Mesendoderm (in vitro differentiated cells): ENCODE measurements at regions not wholly inside any gene's neighbourhood (a gene's known extent, or its start where the extent isn't known, plus 50 kb on each side); places are given as distances from the start of the nearest gene placed in this dataset.
"Not testable (repeated sequence)": the region's sequence is repeated elsewhere in the genome, so short reads cannot be mapped to it uniquely, and the experiment has no call there.

ENCODE experiments used
- DNase-seq: peaks from one replicate; pipeline ENCODE4 v3.0.0; 2013
- H2AK5ac ChIP-seq: 2 replicates; pipeline ENCODE4 v1.6.1; 2013; ENCODE audit warnings: low read length, inconsistent platforms
- H2BK120ac ChIP-seq: 2 replicates; pipeline ENCODE4 v1.6.1; 2013; ENCODE audit warnings: low read depth, mild to moderate bottlenecking, low read length, moderate library complexity, mixed read lengths
- H2BK15ac ChIP-seq: replicated peaks from 2 replicates; pipeline ENCODE4 v1.6.1; 2013; ENCODE audit warnings: low read depth, mild to moderate bottlenecking, moderate library complexity
- H2BK5ac ChIP-seq: 2 replicates; pipeline ENCODE4 v1.6.1; 2013; ENCODE audit warnings: low read length, inconsistent platforms
- H3K18ac ChIP-seq: 2 replicates; pipeline ENCODE4 v1.6.1; 2013; ENCODE audit warnings: mild to moderate bottlenecking, low read length, mixed read lengths
- H3K23ac ChIP-seq: one replicate; pipeline ENCODE4 v1.6.1; 2013; ENCODE audit warnings: low read length
- H3K27ac ChIP-seq: 2 replicates; pipeline ENCODE4 v1.5.1; 2013; ENCODE audit warnings: low read depth, mild to moderate bottlenecking, inconsistent platforms, low read length, moderate library complexity
- H3K27me3 ChIP-seq: 2 replicates; pipeline ENCODE4 v1.6.1; 2013; ENCODE audit warnings: low read length, control low read depth, mild to moderate bottlenecking, inconsistent platforms; ENCODE audit not compliant: insufficient read depth, poor library complexity
- H3K36me3 ChIP-seq: 2 replicates; pipeline ENCODE4 v1.6.1; 2013; ENCODE audit warnings: low read length, inconsistent platforms; ENCODE audit not compliant: control insufficient read depth, insufficient read depth
- H3K4ac ChIP-seq: one replicate; pipeline ENCODE4 v1.6.1; 2013; ENCODE audit warnings: low read depth, mild to moderate bottlenecking, low read length, moderate library complexity
- H3K4me1 ChIP-seq: 2 replicates; pipeline ENCODE4 v1.6.1; 2013; ENCODE audit warnings: low read depth, low read length, inconsistent platforms; ENCODE audit not compliant: control insufficient read depth
- H3K4me2 ChIP-seq: 2 replicates; pipeline ENCODE4 v1.6.1; 2013; ENCODE audit warnings: low read length
- H3K4me3 ChIP-seq: 2 replicates; pipeline ENCODE4 v1.5.1; 2013; ENCODE audit warnings: mild to moderate bottlenecking, low read length
- H3K56ac ChIP-seq: one replicate; pipeline ENCODE4 v1.6.1; 2013; ENCODE audit warnings: low read length
- H3K79me1 ChIP-seq: 2 replicates; pipeline ENCODE4 v1.6.1; 2013; ENCODE audit warnings: low read length, inconsistent platforms
- H3K79me2 ChIP-seq: 2 replicates; pipeline ENCODE4 v1.6.1; 2013; ENCODE audit warnings: mild to moderate bottlenecking, low read length; ENCODE audit not compliant: control insufficient read depth, insufficient read depth
- H3K9ac ChIP-seq: 2 replicates; pipeline ENCODE4 v1.6.1; 2013; ENCODE audit warnings: low read length, inconsistent platforms
- H4K5ac ChIP-seq: one replicate; pipeline ENCODE4 v1.6.1; 2013; ENCODE audit warnings: low read length
- H4K8ac ChIP-seq: one replicate; pipeline ENCODE4 v1.6.1; 2013; ENCODE audit warnings: low read depth, mild to moderate bottlenecking, control low read depth, low read length, moderate library complexity
- WGBS: extraction: QIAGEN DNeasy Blood & Tissue Kit; methylation state at CpG from one replicate; pipeline ENCODE4 v1.1.7; 2013; ENCODE audit warnings: low lambda C conversion rate, missing lambda C conversion rate; ENCODE audit not compliant: insufficient coverage; ENCODE audit errors: extremely low coverage; 5-methylcytosine and 5-hydroxymethylcytosine counted together

DNA sequence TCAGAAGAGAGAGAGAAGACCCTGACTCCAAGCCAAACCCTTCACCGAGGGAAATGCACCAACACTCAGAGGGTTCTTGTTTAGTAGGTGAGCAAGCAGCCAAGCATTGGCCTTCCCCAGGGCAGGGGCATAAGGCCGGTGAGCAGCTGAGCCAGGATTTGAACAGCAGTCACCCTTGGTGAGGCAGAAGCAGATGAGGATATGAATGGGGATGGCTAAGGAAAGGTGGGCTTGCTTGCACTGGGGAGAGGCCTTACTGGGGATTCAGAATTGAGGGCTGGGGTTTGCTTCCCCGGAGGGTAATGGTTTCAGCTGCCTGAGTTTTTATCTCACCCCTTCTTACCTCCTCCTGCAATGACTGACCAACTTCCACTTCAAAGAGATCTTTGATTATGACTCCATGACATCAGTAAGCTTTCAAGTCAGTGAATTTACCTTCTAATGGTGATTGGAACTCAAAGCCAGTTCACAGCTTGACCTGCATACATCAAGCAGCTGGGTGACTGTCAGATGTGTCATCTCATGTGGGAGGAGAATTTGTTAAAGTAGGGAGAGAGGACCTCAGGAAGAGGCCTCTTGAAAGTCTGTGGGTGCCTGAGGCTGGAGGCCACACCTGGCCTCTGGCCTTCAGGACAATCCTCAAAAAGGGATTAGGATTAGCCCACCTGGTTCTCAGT, 114.5 kb upstream of the PLGLB2 start:
- H2BK5ac ChIP-seq, H4K8ac ChIP-seq, H3K36me3 ChIP-seq, H3K79me2 ChIP-seq, H3K9ac ChIP-seq, H2BK120ac ChIP-seq, H3K27me3 ChIP-seq, H3K23ac ChIP-seq, H3K18ac ChIP-seq, H2BK15ac ChIP-seq, H3K4me2 ChIP-seq, H2AK5ac ChIP-seq, H3K4me3 ChIP-seq, DNase-seq, H3K79me1 ChIP-seq, H3K27ac ChIP-seq, H3K56ac ChIP-seq, H3K4ac ChIP-seq, H4K5ac ChIP-seq, H3K4me1 ChIP-seq: not testable (repeated sequence)
- WGBS, result no CpG with 5 or more reads among the region's 3 CpGs

DNA sequence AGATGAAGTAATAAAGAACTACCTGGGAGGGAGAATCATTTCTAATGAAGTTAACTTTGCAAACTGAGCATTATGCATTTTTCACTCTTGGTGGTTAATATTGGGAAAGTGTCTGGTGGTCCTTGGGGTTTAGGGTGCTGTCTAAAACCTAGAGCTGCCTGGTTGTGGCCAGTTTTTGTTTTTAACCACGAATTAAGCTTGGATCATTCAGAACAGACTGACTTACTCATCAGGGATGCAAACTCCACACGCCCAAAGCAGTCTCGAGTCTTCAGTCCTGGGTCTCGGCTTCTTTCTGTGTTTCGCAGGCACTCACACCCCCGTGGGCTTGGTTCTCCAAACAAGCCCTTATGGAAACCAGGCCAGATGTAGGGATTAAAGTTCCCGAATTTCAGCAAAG, 113.8 kb upstream of the PLGLB2 start:
- not testable (repeated sequence) for H3K4me1 ChIP-seq, H3K4me2 ChIP-seq, H3K56ac ChIP-seq, H3K36me3 ChIP-seq, H3K4ac ChIP-seq, H4K5ac ChIP-seq, H3K79me2 ChIP-seq, H3K27ac ChIP-seq, DNase-seq, H3K4me3 ChIP-seq, H3K18ac ChIP-seq, H2BK15ac ChIP-seq, H3K27me3 ChIP-seq, H3K79me1 ChIP-seq, H3K9ac ChIP-seq, H2BK5ac ChIP-seq, H3K23ac ChIP-seq, H4K8ac ChIP-seq, H2BK120ac ChIP-seq, H2AK5ac ChIP-seq
- WGBS, result no CpG with 5 or more reads among the region's 7 CpGs

DNA sequence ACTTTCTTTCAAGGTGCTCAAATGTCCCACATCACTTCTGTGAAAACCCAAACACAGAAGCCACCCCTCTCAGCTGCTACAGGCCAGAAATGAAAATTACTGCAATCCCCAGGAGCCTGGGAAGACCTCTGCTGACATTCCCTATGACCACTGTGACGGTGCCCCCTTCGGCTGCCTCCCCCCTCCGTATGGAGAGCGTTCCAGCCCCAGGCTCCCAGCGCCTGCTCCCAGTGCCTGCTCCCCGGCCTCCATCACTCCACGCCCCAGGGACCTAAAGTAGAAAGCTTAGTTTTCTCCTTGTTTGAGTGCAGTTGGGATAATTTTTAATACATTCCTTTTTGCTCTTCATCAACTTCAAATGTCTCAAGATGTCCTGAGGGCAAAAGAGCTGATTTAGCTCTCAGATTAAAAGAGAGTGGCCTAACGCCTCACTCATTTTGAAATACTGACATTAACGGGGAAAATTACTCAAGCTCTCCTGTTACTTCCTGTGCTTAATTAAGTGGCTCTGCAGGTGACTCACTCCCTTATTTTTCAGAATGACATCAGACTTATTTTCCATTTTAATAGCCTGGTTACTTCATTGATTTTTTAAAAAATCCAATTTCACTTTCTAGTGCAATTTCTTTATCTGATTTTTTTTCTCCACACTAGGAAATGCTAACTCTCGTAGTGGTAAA, 112.8 kb upstream of the PLGLB2 start:
- DNase-seq, result peak; percentile 46

DNA sequence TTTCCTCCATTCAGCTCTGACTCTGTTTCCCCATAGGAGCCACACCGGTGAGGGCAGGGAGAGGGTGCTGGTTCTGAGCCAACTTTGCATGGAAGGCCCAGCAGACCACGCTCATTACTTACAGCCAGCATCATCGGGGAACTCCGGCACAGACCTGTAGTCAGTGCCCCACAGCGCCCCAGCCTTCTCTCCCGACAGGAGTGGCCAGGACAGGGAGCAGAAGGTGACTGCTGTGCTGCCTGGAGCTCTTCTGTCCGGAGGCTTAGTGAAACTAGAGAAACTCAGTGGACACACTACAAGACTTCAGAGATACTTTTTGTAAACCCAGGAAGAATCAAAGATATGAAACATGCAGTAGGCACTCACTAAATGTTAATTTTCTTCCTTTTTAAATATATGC, 111.6 kb upstream of the PLGLB2 start:
- H3K27ac ChIP-seq, H3K56ac ChIP-seq, H2BK15ac ChIP-seq, H3K9ac ChIP-seq, H3K4ac ChIP-seq, H3K27me3 ChIP-seq, H3K18ac ChIP-seq, H2BK5ac ChIP-seq, H3K23ac ChIP-seq, H3K79me2 ChIP-seq, DNase-seq, H4K8ac ChIP-seq, H3K4me2 ChIP-seq, H2BK120ac ChIP-seq, H3K79me1 ChIP-seq, H3K4me1 ChIP-seq, H2AK5ac ChIP-seq, H3K36me3 ChIP-seq, H3K4me3 ChIP-seq, H4K5ac ChIP-seq: not testable (repeated sequence)
- WGBS, result no CpG with 5 or more reads among the region's 7 CpGs

More for the DNA sequence above, 112.8 kb upstream of the PLGLB2 start:
- H3K4me3 ChIP-seq, H3K18ac ChIP-seq, H3K23ac ChIP-seq, H2BK15ac ChIP-seq, H3K4ac ChIP-seq, H2BK120ac ChIP-seq, H2AK5ac ChIP-seq, H3K9ac ChIP-seq, H3K36me3 ChIP-seq, H3K4me1 ChIP-seq, H3K56ac ChIP-seq, H2BK5ac ChIP-seq, H3K79me2 ChIP-seq, H4K8ac ChIP-seq, H4K5ac ChIP-seq, H3K79me1 ChIP-seq, H3K27me3 ChIP-seq, H3K4me2 ChIP-seq: not testable (repeated sequence)
- no CpG with 5 or more reads among the region's 10 CpGs for WGBS
- peak overlapping the region; percentile 31 for H3K27ac ChIP-seq

DNA sequence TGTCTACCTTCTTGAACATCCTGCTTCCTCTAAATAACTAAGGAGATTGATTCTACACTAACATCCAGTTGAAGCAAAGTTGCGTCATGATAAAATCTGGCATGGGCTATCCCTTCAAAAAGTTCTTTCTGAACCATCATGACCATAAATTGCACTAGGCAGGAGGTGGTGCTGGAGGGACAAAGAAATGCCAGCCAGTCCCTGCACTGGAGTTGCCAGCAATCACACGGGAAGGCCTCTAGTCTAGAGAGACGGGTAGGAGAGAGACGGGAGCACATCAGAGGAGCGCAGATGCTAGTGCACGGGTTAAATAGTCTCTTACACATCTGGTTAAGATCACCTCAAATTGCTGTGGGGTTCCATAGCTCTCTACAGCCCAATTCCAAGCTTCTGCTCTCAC, 111.2 kb upstream of the PLGLB2 start:
- DNase-seq, H3K36me3 ChIP-seq, H3K18ac ChIP-seq, H2BK5ac ChIP-seq, H3K79me2 ChIP-seq, H4K8ac ChIP-seq, H4K5ac ChIP-seq, H2AK5ac ChIP-seq, H2BK120ac ChIP-seq, H3K4me1 ChIP-seq, H3K27me3 ChIP-seq, H3K4ac ChIP-seq, H3K27ac ChIP-seq, H3K4me3 ChIP-seq, H3K56ac ChIP-seq, H3K9ac ChIP-seq, H3K4me2 ChIP-seq, H3K23ac ChIP-seq, H3K79me1 ChIP-seq, H2BK15ac ChIP-seq: not testable (repeated sequence)
- WGBS, result no CpG with 5 or more reads among the region's 6 CpGs
